ENCODE measurements at regions not wholly inside any gene's neighbourhood (a gene's known extent, or its start where the extent isn't known, plus 50 kb on each side); places are given as distances from the start of the nearest gene placed in this dataset.

DNA sequence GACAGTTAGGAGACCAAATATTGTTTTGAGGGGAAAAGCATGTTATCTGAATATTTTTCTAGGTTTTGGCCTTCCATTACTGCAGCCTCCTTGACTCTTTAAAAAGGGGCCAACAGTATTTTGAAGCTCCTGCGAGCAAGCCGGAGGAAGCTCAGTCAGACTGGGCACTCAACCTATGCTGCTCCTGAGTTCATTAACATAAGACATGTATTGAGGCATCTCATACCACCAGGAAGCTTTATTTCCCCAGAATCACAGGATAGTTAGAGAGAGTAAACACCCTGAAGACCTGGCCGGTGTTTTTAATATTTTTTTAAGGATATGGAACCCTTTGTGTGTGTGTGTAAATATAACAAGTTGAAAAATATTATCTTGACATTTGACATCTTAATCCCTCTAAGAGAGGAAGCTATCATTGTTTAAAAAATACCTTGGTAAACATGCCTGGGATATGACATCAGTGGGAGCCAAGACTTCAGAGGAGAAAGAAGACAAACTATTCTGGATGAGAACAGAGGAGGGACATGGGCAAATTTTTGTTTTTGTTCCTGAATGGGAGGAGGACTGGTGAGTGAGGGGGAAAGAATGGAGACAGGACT lies 139.3 kb upstream of the SLIT3 start (continued):
- TF ChIP-seq DMBX1 (CRISPR knock-in tag; IDR thresholded peaks at IDR 0.05; ENCODE audit: borderline replicate concordance) (no peak), NR2C2 (CRISPR knock-in tag; IDR thresholded peaks at IDR 0.05) (no peak), NR2C2 (tag; IDR thresholded peaks at IDR 0.05) (no peak), NR3C1 (CRISPR knock-in tag; IDR thresholded peaks at IDR 0.05) (no peak), SAFB (IDR thresholded peaks at IDR 0.05; ENCODE audit: borderline replicate concordance, low read depth, low read length) (no peak)

DNA sequence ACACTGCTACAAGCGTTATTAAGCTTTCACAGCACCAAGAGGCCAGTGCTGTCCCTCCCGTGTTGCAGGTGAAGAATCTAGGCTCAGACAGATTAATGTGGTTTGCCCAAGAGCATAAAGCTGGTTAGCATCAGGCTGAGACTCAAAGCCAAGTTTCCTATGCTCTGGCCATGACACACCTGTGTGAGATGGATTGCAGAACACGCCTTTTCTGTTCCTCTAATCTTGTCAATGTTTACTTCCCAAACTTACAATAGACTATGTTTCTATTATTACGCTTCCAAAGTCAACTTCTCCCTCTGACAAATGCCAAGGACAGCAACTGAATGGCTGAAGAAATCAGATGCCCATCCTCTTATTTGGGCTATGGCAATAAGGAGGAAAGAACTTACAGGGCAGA lies 138.4 kb upstream of the SLIT3 start:
- ATAC-seq (no peak), DNase-seq (ENCODE audit: extremely low read depth in 1 of 4, low spot score in 3 of 4) (no peak), FAIRE-seq (no peak)
- no peaks in the 10 kb centered on the region for H3K27me3 ChIP-seq (ENCODE audit: control insufficient read depth in 2 of 2, insufficient read depth in 2 of 2, low read length in 2 of 2)
- no peaks in the 10 kb centered on the region for H3K9me1 ChIP-seq (ENCODE audit: control insufficient read depth, insufficient read depth, low read length)
- H4K20me1 ChIP-seq (replicated peaks; ENCODE audit: control insufficient read depth, insufficient read depth, low read length): no peaks in the 10 kb centered on the region
- H3K27ac ChIP-seq (ENCODE audit: extremely low read depth, low read depth, low read length): no peak overlapping the region
- no peaks in the 10 kb centered on the region for H3K9me3 ChIP-seq (replicated peaks; ENCODE audit: control insufficient read depth, insufficient read depth, low read depth, low read length)
- no peak overlapping the region for H3K4me3 ChIP-seq
- POLR2A ChIA-PET: interaction anchor here (0.6 to 1.4 kb wide), 2 partner anchors 19 to 47 kb away, joined by 3 to 6 read pairs; no protein-coding TSS in a partner anchor
- in situ Hi-C loops (cut with MboI) (no loop called here), intact Hi-C loops (cut with micrococcal nuclease) (no loop called here)
- 2% methylated on average over 4 of the region's 4 CpGs for WGBS (ENCODE audit: insufficient coverage, low coverage, missing lambda C conversion rate)
- H3K4me1 ChIP-seq (replicated peaks in 1 of 2; ENCODE audit: control insufficient read depth in 2 of 2, insufficient read depth in 2 of 2, low read length in 2 of 2): no peaks in the 10 kb centered on the region; a peak in 2 of 5 replicates
- no peaks in the 10 kb centered on the region for H3K36me3 ChIP-seq (ENCODE audit: control insufficient read depth, insufficient read depth, low read length)
- BruUV-seq (replicated peaks): no TSS peak
- H2AFZ ChIP-seq (ENCODE audit: low read depth, low read length): no peak overlapping the region
- CTCF ChIA-PET (ENCODE audit: low intra/inter-chr PET ratio): no interaction called here
- H3K4me2 ChIP-seq (ENCODE audit: insufficient read depth, low read length): no peak overlapping the region
- no peak overlapping the region for H3K9ac ChIP-seq (ENCODE audit: insufficient read depth in 1 of 2, low read depth in 2 of 2, low read length in 2 of 2)
- H3K79me2 ChIP-seq (ENCODE audit: control insufficient read depth, insufficient read depth, low read length): no peaks in the 10 kb centered on the region
- TF ChIP-seq, protein P1, sequence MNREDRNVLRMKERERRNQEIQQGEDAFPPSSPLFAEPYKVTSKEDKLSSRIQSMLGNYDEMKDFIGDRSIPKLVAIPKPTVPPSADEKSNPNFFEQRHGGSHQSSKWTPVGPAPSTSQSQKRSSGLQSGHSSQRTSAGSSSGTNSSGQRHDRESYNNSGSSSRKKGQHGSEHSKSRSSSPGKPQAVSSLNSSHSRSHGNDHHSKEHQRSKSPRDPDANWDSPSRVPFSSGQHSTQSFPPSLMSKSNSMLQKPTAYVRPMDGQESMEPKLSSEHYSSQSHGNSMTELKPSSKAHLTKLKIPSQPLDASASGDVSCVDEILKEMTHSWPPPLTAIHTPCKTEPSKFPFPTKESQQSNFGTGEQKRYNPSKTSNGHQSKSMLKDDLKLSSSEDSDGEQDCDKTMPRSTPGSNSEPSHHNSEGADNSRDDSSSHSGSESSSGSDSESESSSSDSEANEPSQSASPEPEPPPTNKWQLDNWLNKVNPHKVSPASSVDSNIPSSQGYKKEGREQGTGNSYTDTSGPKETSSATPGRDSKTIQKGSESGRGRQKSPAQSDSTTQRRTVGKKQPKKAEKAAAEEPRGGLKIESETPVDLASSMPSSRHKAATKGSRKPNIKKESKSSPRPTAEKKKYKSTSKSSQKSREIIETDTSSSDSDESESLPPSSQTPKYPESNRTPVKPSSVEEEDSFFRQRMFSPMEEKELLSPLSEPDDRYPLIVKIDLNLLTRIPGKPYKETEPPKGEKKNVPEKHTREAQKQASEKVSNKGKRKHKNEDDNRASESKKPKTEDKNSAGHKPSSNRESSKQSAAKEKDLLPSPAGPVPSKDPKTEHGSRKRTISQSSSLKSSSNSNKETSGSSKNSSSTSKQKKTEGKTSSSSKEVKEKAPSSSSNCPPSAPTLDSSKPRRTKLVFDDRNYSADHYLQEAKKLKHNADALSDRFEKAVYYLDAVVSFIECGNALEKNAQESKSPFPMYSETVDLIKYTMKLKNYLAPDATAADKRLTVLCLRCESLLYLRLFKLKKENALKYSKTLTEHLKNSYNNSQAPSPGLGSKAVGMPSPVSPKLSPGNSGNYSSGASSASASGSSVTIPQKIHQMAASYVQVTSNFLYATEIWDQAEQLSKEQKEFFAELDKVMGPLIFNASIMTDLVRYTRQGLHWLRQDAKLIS (CRISPR knock-in tag; IDR thresholded peaks at IDR 0.05): no peak
- TF ChIP-seq GMEB1 (CRISPR knock-in tag; IDR thresholded peaks at IDR 0.05): no peak
- no peak for TF ChIP-seq RAD21 (CRISPR knock-in tag; conservative IDR thresholded peaks at IDR 0.05 in 1 of 2, IDR thresholded peaks at IDR 0.05 in 1 of 2)
- no peak for TF ChIP-seq EHMT2 (IDR thresholded peaks at IDR 0.05)
- TF ChIP-seq TAL1 (IDR thresholded peaks at IDR 0.05): no peak
- no peak for TF ChIP-seq ZNF143 (CRISPR knock-in tag; IDR thresholded peaks at IDR 0.05)

Data from K562 (cell line).